H1 (cell line): ENCODE measurements at regions not wholly inside any gene's neighbourhood (a gene's known extent, or its start where the extent isn't known, plus 50 kb on each side); places are given as distances from the start of the nearest gene placed in this dataset.

Source experiments
- CTCF ChIA-PET: fragments of 300-600 bp; sonication (Branson Sonifier 250); formaldehyde crosslinking; loops from one replicate; lab custom pipeline; 2021; ENCODE audit not compliant: partially characterized antibody; lab: Charles Lee
- POLR2A ChIA-PET: fragments of 300-600 bp; sonication (Branson Sonifier 250); formaldehyde crosslinking; loops from one replicate; lab custom pipeline; 2021; ENCODE audit warnings: inconsistent platforms; ENCODE audit not compliant: partially characterized antibody; lab: Charles Lee
- DNase-seq, 2 experiments: peaks; one replicate each; pipeline versions ENCODE4 v3.0.0 to v3.0.0-alpha.2; 2010 to 2022; ENCODE audit warnings: low spot score in 2 of 2, low read depth in 1 of 2, mixed read lengths in 1 of 2
- FAIRE-seq: peaks from 2 replicates; lab custom pipeline; 2011; peaks lifted over from hg19 to GRCh38; lab: Jason Lieb, UNC
- H2AFZ ChIP-seq: 2 replicates; pipeline ENCODE4 v1.8.1; 2012; ENCODE audit warnings: low read length, inconsistent platforms
- H2AK5ac ChIP-seq: 2 replicates; pipeline ENCODE4 v1.6.1; 2013; ENCODE audit warnings: low read depth, low read length
- H2BK120ac ChIP-seq: replicated peaks from 2 replicates; pipeline ENCODE3; 2013; ENCODE audit warnings: low read depth, low read length, inconsistent platforms
- H2BK12ac ChIP-seq: 2 replicates; pipeline ENCODE4 v1.6.1; 2013; ENCODE audit warnings: low read depth, low read length
- H2BK15ac ChIP-seq: 2 replicates; pipeline ENCODE4 v1.6.1; 2013; ENCODE audit warnings: low read length
- H2BK20ac ChIP-seq: 2 replicates; pipeline ENCODE4 v1.6.1; 2013; ENCODE audit warnings: low read length
- H2BK5ac ChIP-seq: 2 replicates; pipeline ENCODE4 v1.6.1; 2013; ENCODE audit warnings: low read depth, low read length
- H3K14ac ChIP-seq: 2 replicates; pipeline ENCODE4 v1.6.1; 2013; ENCODE audit warnings: inconsistent platforms; ENCODE audit not compliant: insufficient read length
- H3K18ac ChIP-seq: 2 replicates; pipeline ENCODE4 v1.6.1; 2013; ENCODE audit warnings: low read length; ENCODE audit errors: extremely low read depth
- H3K23ac ChIP-seq: 2 replicates; pipeline ENCODE4 v1.6.1; 2013; ENCODE audit warnings: inconsistent platforms; ENCODE audit not compliant: insufficient read length
- H3K23me2 ChIP-seq: 2 replicates; pipeline ENCODE4 v1.6.1; 2013; ENCODE audit warnings: low read depth, low read length
- H3K27ac ChIP-seq: 2 replicates; pipeline ENCODE4 v1.6.1; 2011; ENCODE audit warnings: low read depth, low read length, inconsistent platforms
- H3K27me3 ChIP-seq, 4 experiments: replicated peaks in 1 of 4; 1 replicate in 1 of 4; 2 replicates in 3 of 4; pipeline versions ENCODE4 v1.6.1 to v1.8.1; 2011 to 2013; ENCODE audit warnings: low read length in 3 of 4, mild to moderate bottlenecking in 3 of 4, inconsistent platforms in 2 of 4, mixed read lengths in 2 of 4, moderate library complexity in 1 of 4; ENCODE audit not compliant: control insufficient read depth in 3 of 4, insufficient read depth in 3 of 4; ENCODE audit errors: extremely low read depth in 1 of 4
- H3K36me3 ChIP-seq, 4 experiments: 2 replicates each; pipeline versions ENCODE4 v1.6.1 to v1.8.1; 2011 to 2013; ENCODE audit warnings: mild to moderate bottlenecking in 4 of 4, low read length in 3 of 4, moderate library complexity in 2 of 4, control low read depth in 1 of 4, inconsistent platforms in 1 of 4; ENCODE audit not compliant: insufficient read depth in 4 of 4, control insufficient read depth in 2 of 4
- H3K4ac ChIP-seq: replicated peaks from 2 replicates; pipeline ENCODE3; 2013; ENCODE audit warnings: low read length, low read depth, mixed read lengths, inconsistent platforms; ENCODE audit not compliant: insufficient read length
- H3K4me1 ChIP-seq, 4 experiments: replicated peaks in 1 of 4; 1 replicate in 1 of 4; 2 replicates in 3 of 4; pipeline versions ENCODE4 v1.6.1 to v1.8.1; 2011 to 2013; ENCODE audit warnings: low read length in 3 of 4, inconsistent platforms in 2 of 4, mixed read lengths in 1 of 4; ENCODE audit not compliant: insufficient read depth in 4 of 4, control insufficient read depth in 3 of 4
- H3K4me2 ChIP-seq, 2 experiments: 2 replicates each; pipeline versions ENCODE4 v1.6.1 to v1.8.1; 2011 to 2013; ENCODE audit warnings: low read depth in 2 of 2, low read length in 2 of 2, control low read depth in 1 of 2, inconsistent platforms in 1 of 2, mild to moderate bottlenecking in 1 of 2; ENCODE audit not compliant: insufficient read depth in 1 of 2
- H3K4me3 ChIP-seq, 4 experiments: fragments of 200-600, 300-600 bp in 1 of 4; sonication (generic), shearing (Covaris generic), sonication (Bioruptor Twin) in 1 of 4; 2 replicates each; pipeline versions ENCODE4 v1.5.1 to v1.8.1; 2011 to 2016; ENCODE audit warnings: low read length in 4 of 4, low read depth in 3 of 4, control low read depth in 2 of 4, inconsistent platforms in 2 of 4, mild to moderate bottlenecking in 2 of 4, mixed read lengths in 1 of 4, moderate library complexity in 1 of 4; ENCODE audit not compliant: insufficient read depth in 2 of 4; ENCODE audit errors: extremely low read depth in 1 of 4
- H3K56ac ChIP-seq: replicated peaks from 2 replicates; pipeline ENCODE3; 2013; ENCODE audit warnings: low read depth, mild to moderate bottlenecking, mixed read lengths, low read length, inconsistent platforms; ENCODE audit not compliant: insufficient read length
- H3K79me1 ChIP-seq: 2 replicates; pipeline ENCODE4 v1.6.1; 2013; ENCODE audit warnings: low read depth, low read length, control low read depth
- H3K79me2 ChIP-seq, 2 experiments: 2 replicates each; pipeline versions ENCODE4 v1.6.1 to v1.8.1; 2012 to 2013; ENCODE audit warnings: low read length in 2 of 2, mild to moderate bottlenecking in 2 of 2, inconsistent platforms in 1 of 2; ENCODE audit not compliant: insufficient read depth in 2 of 2, control insufficient read depth in 1 of 2
- H3K9ac ChIP-seq, 4 experiments: replicated peaks in 1 of 4; 1 replicate in 1 of 4; 2 replicates in 3 of 4; pipeline versions ENCODE4 v1.6.1 to v1.8.1; 2011 to 2013; ENCODE audit warnings: low read depth in 3 of 4, low read length in 3 of 4, control low read depth in 2 of 4, mild to moderate bottlenecking in 2 of 4, moderate library complexity in 2 of 4, inconsistent platforms in 1 of 4; ENCODE audit errors: extremely low read depth in 1 of 4
- H3K9me3 ChIP-seq, 2 experiments: 2 replicates each; pipeline versions ENCODE4 v1.6.1 to v1.8.1; 2012 to 2013; ENCODE audit warnings: mild to moderate bottlenecking in 2 of 2, moderate library complexity in 2 of 2, control low read depth in 1 of 2, inconsistent platforms in 1 of 2, low read depth in 1 of 2, low read length in 1 of 2, mixed read lengths in 1 of 2; ENCODE audit not compliant: insufficient read depth in 2 of 2
- H4K20me1 ChIP-seq, 2 experiments: replicated peaks in 1 of 2; 2 replicates each; pipeline versions ENCODE3 to v1.8.1; 2011 to 2013; ENCODE audit warnings: inconsistent platforms in 2 of 2, low read length in 2 of 2, mild to moderate bottlenecking in 1 of 2; ENCODE audit not compliant: insufficient read depth in 2 of 2, control insufficient read depth in 1 of 2
- H4K5ac ChIP-seq: 2 replicates; pipeline ENCODE4 v1.6.1; 2013; ENCODE audit warnings: low read length, low read depth, mixed read lengths, inconsistent platforms; ENCODE audit not compliant: insufficient read length
- H4K8ac ChIP-seq: 2 replicates; pipeline ENCODE4 v1.8.0; 2013; ENCODE audit warnings: mild to moderate bottlenecking, moderate library complexity, low read length, inconsistent platforms; ENCODE audit not compliant: insufficient read depth; ENCODE audit errors: extremely low read depth
- H4K91ac ChIP-seq: replicated peaks from 2 replicates; pipeline ENCODE3; 2013; ENCODE audit warnings: low read length, mixed read lengths, inconsistent platforms; ENCODE audit not compliant: insufficient read length
- ATF3 ChIP-seq: IDR thresholded peaks from 2 replicates; pipeline ENCODE4 v1.6.1; 2011; ENCODE audit warnings: low read depth, mild to moderate bottlenecking, low read length; ENCODE audit not compliant: insufficient read depth
- BRCA1 ChIP-seq: IDR thresholded peaks from 2 replicates; pipeline ENCODE4 v1.6.1; 2012; ENCODE audit warnings: low read depth, low read length, improper control_type of control experiment
- CBX8 ChIP-seq: fragments of 300-800, 300-1000 bp; sonication (generic); IDR thresholded peaks from 2 replicates; pipeline ENCODE4 v1.7.1; 2016; ENCODE audit warnings: low read depth, low read length, borderline replicate concordance
- CHD1 ChIP-seq: IDR thresholded peaks from 2 replicates; pipeline ENCODE4 v1.6.1; 2012; ENCODE audit warnings: low read depth, low read length, improper control_type of control experiment
- CHD2 ChIP-seq: IDR thresholded peaks from 2 replicates; pipeline ENCODE4 v1.6.1; 2012; ENCODE audit warnings: low read length, improper control_type of control experiment
- E2F6 ChIP-seq: IDR thresholded peaks from 2 replicates; pipeline ENCODE4 v1.6.1; 2012; ENCODE audit warnings: inconsistent platforms
- EZH2 ChIP-seq: fragments of 200-600 bp; sonication (generic); IDR thresholded peaks from 2 replicates; pipeline ENCODE4 v1.7.1; 2012; ENCODE audit warnings: low read depth, mild to moderate bottlenecking, moderate library complexity, low read length, inconsistent platforms; ENCODE audit not compliant: severe bottlenecking
- GABPA ChIP-seq: IDR thresholded peaks from 2 replicates; pipeline ENCODE4 v1.6.1; 2011; ENCODE audit warnings: mild to moderate bottlenecking, low read length, moderate library complexity, borderline replicate concordance; ENCODE audit not compliant: insufficient read depth
- RXRA ChIP-seq: IDR thresholded peaks from 2 replicates; pipeline ENCODE4 v1.6.1; 2011; ENCODE audit warnings: low read depth, mild to moderate bottlenecking, low read length, moderate library complexity; ENCODE audit not compliant: insufficient read depth
- SAP30 ChIP-seq: fragments of 300-600 bp; sonication (generic); IDR thresholded peaks from 2 replicates; pipeline ENCODE4 v1.7.1; 2012; ENCODE audit warnings: low read length, moderate library complexity, mild to moderate bottlenecking, inconsistent platforms; ENCODE audit not compliant: insufficient read depth, insufficient replicate concordance
- SIN3A ChIP-seq, 2 experiments: IDR thresholded peaks in 1 of 2; conservative IDR thresholded peaks in 1 of 2; 2 replicates each; pipeline ENCODE4 v1.6.1; 2011 to 2012; ENCODE audit warnings: low read length in 2 of 2, improper control_type of control experiment in 1 of 2, low read depth in 1 of 2, mild to moderate bottlenecking in 1 of 2
- SIX5 ChIP-seq: IDR thresholded peaks from 2 replicates; pipeline ENCODE4 v1.6.1; 2011; ENCODE audit warnings: mild to moderate bottlenecking, low read depth, low read length
- SP4 ChIP-seq: IDR thresholded peaks from 2 replicates; pipeline ENCODE4 v1.6.1; 2012; ENCODE audit warnings: low read length, inconsistent platforms
- TAF1 ChIP-seq: IDR thresholded peaks from 2 replicates; pipeline ENCODE4 v1.6.1; 2011; ENCODE audit warnings: mild to moderate bottlenecking, low read depth, low read length
- TBP ChIP-seq: IDR thresholded peaks from 2 replicates; pipeline ENCODE4 v1.6.1; 2011; ENCODE audit warnings: low read depth, low read length, improper control_type of control experiment

GRCh38 chr3:148605521-148605920, 92.2 kb upstream of the AGTR1 start:
- ChIA-PET CTCF (interaction anchor here (0.9 kb wide), 1 partner anchor 38 kb away, joined by 3 read pairs; no protein-coding TSS in a partner anchor), POLR2A (no interaction called here)
- Histone ChIP-seq H3K56ac (no peak overlapping the region), H3K4ac (no peak overlapping the region), H3K23me2 (no peaks in the 10 kb centered on the region), H2BK12ac (no peak overlapping the region), H3K23ac (no peak overlapping the region), H3K9ac (no peak overlapping the region), H4K5ac (no peak overlapping the region), H2BK20ac (no peak overlapping the region), H3K36me3 (no peaks in the 10 kb centered on the region), H4K91ac (no peak overlapping the region), H2AFZ (no peak overlapping the region), H2BK15ac (no peak overlapping the region), H3K79me1 (no peaks in the 10 kb centered on the region), H2BK120ac (no peak overlapping the region), H3K4me1 (no peaks in the 10 kb centered on the region), H3K4me2 (no peak overlapping the region), H2BK5ac (no peak overlapping the region), H3K27me3 (no peaks in the 10 kb centered on the region), H3K9me3 (no peaks in the 10 kb centered on the region), H2AK5ac (no peak overlapping the region), H3K4me3 (no peak overlapping the region), H3K27ac (no peak overlapping the region), H4K20me1 (no peaks in the 10 kb centered on the region), H3K14ac (no peak overlapping the region), H3K18ac (no peak overlapping the region), H4K8ac (no peak overlapping the region), H3K79me2 (no peaks in the 10 kb centered on the region)
- DNase-seq = no peak
- no peak for FAIRE-seq
- TF ChIP-seq SP4 (no peak), E2F6 (no peak), SIX5 (no peak), CHD2 (no peak), EZH2 (no peak), SIN3A (conservative IDR thresholded peaks at IDR 0.05 in 1 of 2, IDR thresholded peaks at IDR 0.05 in 1 of 2; ENCODE audit: low read depth in 1 of 2, low read length in 2 of 2) (no peak), CBX8 (no peak), GABPA (no peak), TBP (no peak), ATF3 (no peak), TAF1 (no peak), RXRA (no peak), BRCA1 (no peak), SAP30 (no peak), CHD1 (no peak)
